Ascending aorta (tissue), 2 donors: ENCODE measurements at regions not wholly inside any gene's neighbourhood (a gene's known extent, or its start where the extent isn't known, plus 50 kb on each side); places are given as distances from the start of the nearest gene placed in this dataset.
"Not testable (repeated sequence)": the region's sequence is repeated elsewhere in the genome, so short reads cannot be mapped to it uniquely, and the experiment has no call there.

Experiments
- DNase-seq, 2 donors: peaks; one replicate each; pipeline ENCODE4 v3.0.0-alpha.2; 2019; ENCODE audit warnings: low spot score in 2 of 2
- H3K27ac ChIP-seq, 2 donors: fragments of 200-600 bp; sonication (generic); one replicate each; pipeline ENCODE4 v1.5.1; 2016 to 2017; ENCODE audit warnings: mild to moderate bottlenecking in 1 of 2
- H3K27me3 ChIP-seq: fragments of 200-600 bp; sonication (generic); one replicate; pipeline ENCODE4 v1.5.1; 2017
- H3K36me3 ChIP-seq, 2 donors: fragments of 200-600 bp; sonication (generic); one replicate each; pipeline ENCODE4 v1.5.1; 2016
- H3K4me1 ChIP-seq, 2 donors: fragments of 200-600 bp; sonication (generic); one replicate each; pipeline ENCODE4 v1.5.1; 2016 to 2017; ENCODE audit warnings: mild to moderate bottlenecking in 1 of 2
- H3K4me3 ChIP-seq, 2 donors: fragments of 200-600 bp; sonication (generic); one replicate each; pipeline ENCODE4 v1.5.1; 2016 to 2017; ENCODE audit warnings: mild to moderate bottlenecking in 1 of 2
- H3K9me3 ChIP-seq, 2 donors: fragments of 200-600 bp; sonication (generic); one replicate each; pipeline ENCODE4 v1.5.1; 2016
- CTCF ChIP-seq, 3 experiments: fragments of 200-600 bp in 2 of 3; fragments of 450-650 bp in 1 of 3; sonication (generic) in 2 of 3; IDR thresholded peaks; one replicate each; pipeline ENCODE4 v1.5.1; 2016 to 2019; ENCODE audit warnings: antibody characterized with exemption in 3 of 3, mild to moderate bottlenecking in 1 of 3, moderate library complexity in 1 of 3
- intact Hi-C: fragments of 100-400 bp; cut with DNase I; formaldehyde crosslinking; loops from one replicate; pipeline ENCODE4 v1.15.1; 2023

DNA sequence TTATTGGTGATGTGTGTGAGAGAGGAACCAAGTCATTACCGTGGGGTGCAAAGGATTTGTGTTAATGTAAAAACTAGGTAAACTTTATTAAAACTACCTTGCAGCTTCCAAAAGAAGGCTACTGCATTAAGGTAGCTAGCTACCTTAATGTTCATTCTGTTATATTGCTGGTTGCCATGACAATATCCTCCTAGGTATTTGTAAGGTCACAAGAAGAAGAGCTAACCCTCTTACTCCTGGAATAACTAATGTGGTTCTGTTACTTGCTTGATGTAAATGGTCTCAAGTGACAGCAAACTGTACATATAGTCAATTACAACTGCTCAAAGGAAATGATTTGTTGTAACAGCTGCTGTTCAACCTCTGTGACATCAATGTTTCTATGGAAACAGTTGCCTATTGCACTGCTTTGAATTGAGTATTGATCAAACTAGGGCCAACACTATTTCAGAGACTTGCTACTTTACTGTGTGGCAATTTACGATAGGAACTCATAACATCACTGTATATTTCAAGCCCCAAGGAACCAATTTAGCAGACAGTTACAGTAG, 319.8 kb upstream of the HNRNPA3 start:
- intact Hi-C loops: no loop called here
- Histone ChIP-seq H3K4me3 (no peak overlapping the region), H3K36me3 (no peaks in the 10 kb centered on the region), H3K9me3 (no peaks in the 10 kb centered on the region), H3K27ac (no peak overlapping the region), H3K27me3 (no peaks in the 10 kb centered on the region), H3K4me1 (no peaks in the 10 kb centered on the region)
- TF ChIP-seq CTCF (IDR thresholded peaks at IDR 0.05): no peak
- no peak for DNase-seq

GRCh38 chr2:176895158-176895557, 317.4 kb upstream of the HNRNPA3 start:
- intact Hi-C loops: no loop called here
- Histone ChIP-seq H3K4me1 (no peaks in the 10 kb centered on the region), H3K27ac (no peak overlapping the region), H3K27me3 (no peaks in the 10 kb centered on the region), H3K9me3 (no peaks in the 10 kb centered on the region), H3K4me3 (no peak overlapping the region), H3K36me3 (no peaks in the 10 kb centered on the region)
- DNase-seq: no peak
- TF ChIP-seq CTCF (IDR thresholded peaks at IDR 0.05): no peak

DNA sequence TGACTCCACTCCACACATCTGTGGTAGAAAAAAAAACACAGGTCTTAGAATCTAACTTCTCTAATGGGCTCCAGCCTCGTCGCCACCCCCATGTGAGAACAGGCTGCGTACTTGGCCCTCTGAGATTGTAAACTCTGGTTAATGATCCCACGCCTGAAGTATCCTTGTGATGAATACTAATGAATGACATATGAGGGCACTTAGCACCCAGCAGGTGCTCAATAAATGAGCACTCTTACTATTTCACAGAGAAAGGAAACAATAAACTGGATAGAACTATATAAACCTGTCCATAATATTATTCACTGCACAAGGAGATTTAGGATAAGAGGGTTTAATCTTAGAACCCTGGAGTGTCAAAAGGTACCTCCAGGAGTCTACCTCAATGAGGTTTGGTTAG, 310.1 kb upstream of the HNRNPA3 start:
- Histone ChIP-seq H3K4me3 (no peak overlapping the region), H3K27me3 (no peaks in the 10 kb centered on the region), H3K9me3 (no peaks in the 10 kb centered on the region), H3K27ac (no peak overlapping the region), H3K4me1 (no peaks in the 10 kb centered on the region), H3K36me3 (no peaks in the 10 kb centered on the region)
- no peak for DNase-seq
- TF ChIP-seq CTCF (IDR thresholded peaks at IDR 0.05): no peak
- intact Hi-C loops: no loop called here

- H3K27me3 ChIP-seq, H3K27ac ChIP-seq, H3K4me3 ChIP-seq, DNase-seq, H3K4me1 ChIP-seq, intact Hi-C loops, H3K36me3 ChIP-seq, H3K9me3 ChIP-seq: not testable (repeated sequence)
Measured at GRCh38 chr2:176904053-176904452, 308.5 kb upstream of the HNRNPA3 start.

- TF ChIP-seq CTCF (IDR thresholded peaks at IDR 0.05): no peak
- no peak overlapping the region for H3K27ac ChIP-seq
- no peak for DNase-seq
- no peaks in the 10 kb centered on the region for H3K9me3 ChIP-seq
- no peak overlapping the region for H3K4me3 ChIP-seq
- intact Hi-C loops: no loop called here
- H3K4me1 ChIP-seq: no peaks in the 10 kb centered on the region
- no peaks in the 10 kb centered on the region for H3K36me3 ChIP-seq
- no peaks in the 10 kb centered on the region for H3K27me3 ChIP-seq
Measured at GRCh38 chr2:176907341-176907740, 305.3 kb upstream of the HNRNPA3 start.

- Histone ChIP-seq H3K27ac (no peak overlapping the region), H3K4me3 (no peak overlapping the region), H3K27me3 (no peaks in the 10 kb centered on the region), H3K36me3 (no peaks in the 10 kb centered on the region), H3K4me1 (no peaks in the 10 kb centered on the region), H3K9me3 (no peaks in the 10 kb centered on the region)
- TF ChIP-seq CTCF (IDR thresholded peaks at IDR 0.05): no peak
- intact Hi-C loops: no loop called here
- no peak for DNase-seq
Measured at GRCh38 chr2:176910828-176911227, 301.8 kb upstream of the HNRNPA3 start.
